WTC11 (cell line): ENCODE measurements at regions not wholly inside any gene's neighbourhood (a gene's known extent, or its start where the extent isn't known, plus 50 kb on each side); places are given as distances from the start of the nearest gene placed in this dataset.
A peak's percentile ranks its signal among the peaks of the same experiment; 100 is the strongest.

ENCODE experiments used
- ATAC-seq: fragments of 200-7000 bp; cut with Tn5 transposase; 2 replicates; pipeline ENCODE4 v1.10.0; 2021; ENCODE audit warnings: mild to moderate bottlenecking, moderate library complexity
- CTCF ChIA-PET: fragments of 300-600 bp; sonication (Branson Sonifier 250); formaldehyde crosslinking; loops from one replicate; lab custom pipeline; 2021; ENCODE audit warnings: antibody characterized with exemption; lab: Charles Lee
- POLR2A ChIA-PET: fragments of 350-600 bp; sonication (Branson Sonifier 250); formaldehyde crosslinking; loops from one replicate; lab custom pipeline; 2021; ENCODE audit warnings: antibody characterized with exemption; lab: Charles Lee
- DNase-seq: peaks from one replicate; pipeline ENCODE4 v3.0.0; 2021; ENCODE audit warnings: low spot score
- H3K27ac Mint-ChIP-seq: 2 replicates; pipeline ENCODE4 v1.8.0; 2021; ENCODE audit warnings: mixed read lengths
- H3K27me3 Mint-ChIP-seq: 2 replicates; pipeline ENCODE4 v1.8.0; 2021; ENCODE audit warnings: low read depth, mild to moderate bottlenecking, moderate library complexity, mixed read lengths
- H3K36me3 Mint-ChIP-seq: 2 replicates; pipeline ENCODE4 v1.8.0; 2021; ENCODE audit warnings: mixed read lengths
- H3K4me1 Mint-ChIP-seq: 2 replicates; pipeline ENCODE4 v1.8.0; 2022; ENCODE audit warnings: mixed read lengths
- H3K4me3 Mint-ChIP-seq: 2 replicates; pipeline ENCODE4 v1.8.0; 2021; ENCODE audit warnings: mild to moderate bottlenecking, moderate library complexity, mixed read lengths
- H3K9me3 Mint-ChIP-seq: 2 replicates; pipeline ENCODE4 v1.8.0; 2021; ENCODE audit warnings: mixed read lengths
- ARID4B ChIP-seq: sonication (generic); formaldehyde crosslinking; IDR thresholded peaks from 2 replicates; pipeline ENCODE4 v1.8.0; 2023; ENCODE audit warnings: missing genetic modification reagents, mild to moderate bottlenecking, borderline replicate concordance
- ATF2 ChIP-seq: sonication (generic); formaldehyde crosslinking; IDR thresholded peaks from 2 replicates; pipeline ENCODE4 v1.8.1; 2022; ENCODE audit warnings: low read depth, missing genetic modification reagents, borderline replicate concordance
- FOXP1 ChIP-seq: sonication (generic); formaldehyde crosslinking; IDR thresholded peaks from 2 replicates; pipeline ENCODE4 v1.8.0; 2022; ENCODE audit warnings: missing genetic modification reagents, mild to moderate bottlenecking, moderate library complexity, borderline replicate concordance
- GTF2I ChIP-seq: fragments of 250-450 bp; sonication (Bioruptor Pico); conservative IDR thresholded peaks from 2 replicates; pipeline ENCODE4 v1.4.0; 2021; ENCODE audit warnings: mild to moderate bottlenecking
- MAX ChIP-seq: sonication (generic); formaldehyde crosslinking; IDR thresholded peaks from 2 replicates; pipeline ENCODE4 v1.8.0; 2022; ENCODE audit warnings: mild to moderate bottlenecking, missing genetic modification reagents
- NFE2L1 ChIP-seq: sonication (generic); formaldehyde crosslinking; IDR thresholded peaks from 2 replicates; pipeline ENCODE4 v1.8.1; 2023; ENCODE audit warnings: missing genetic modification reagents
- OVOL2 ChIP-seq: fragments of 250-450 bp; sonication (Bioruptor Pico); IDR thresholded peaks from 2 replicates; pipeline ENCODE4 v1.9.0; 2021; ENCODE audit warnings: mild to moderate bottlenecking, borderline replicate concordance
- PRDM15 ChIP-seq: sonication (generic); formaldehyde crosslinking; IDR thresholded peaks from 2 replicates; pipeline ENCODE4 v1.8.0; 2022; ENCODE audit warnings: missing genetic modification reagents
- RELA ChIP-seq: sonication (generic); formaldehyde crosslinking; IDR thresholded peaks from 2 replicates; pipeline ENCODE4 v1.8.1; 2022; ENCODE audit warnings: missing genetic modification reagents, mild to moderate bottlenecking, borderline replicate concordance
- STAT6 ChIP-seq: sonication (generic); formaldehyde crosslinking; conservative IDR thresholded peaks from 2 replicates; pipeline ENCODE4 v1.8.1; 2023; ENCODE audit warnings: mild to moderate bottlenecking, low read depth, missing genetic modification reagents, moderate library complexity
- ZNF425 ChIP-seq: fragments of 250-450 bp; sonication (Bioruptor Pico); conservative IDR thresholded peaks from 2 replicates; pipeline ENCODE4 v1.9.0; 2021; ENCODE audit warnings: mild to moderate bottlenecking

GRCh38 chr17:33977729-33978514 is 277.2 kb upstream of the CCL2 start:
- H3K9me3 Mint-ChIP-seq = peaks cover 13% of the 10 kb centered on the region
- H3K27me3 Mint-ChIP-seq = no peaks in the 10 kb centered on the region
- H3K27ac Mint-ChIP-seq = no peak overlapping the region
- H3K4me3 Mint-ChIP-seq = no peak overlapping the region
- CTCF ChIA-PET = interaction anchor here (1.1 kb wide), 1 partner anchor 193 kb away, joined by 3 read pairs; no protein-coding TSS in a partner anchor
- no peaks in the 10 kb centered on the region for H3K36me3 Mint-ChIP-seq
- POLR2A ChIA-PET = no interaction called here
- TF ChIP-seq RELA (CRISPR knock-in tag) (no peak), NFE2L1 (no peak), PRDM15 (CRISPR knock-in tag) (peak; percentile 88)
- H3K4me1 Mint-ChIP-seq = peaks cover 5% of the 10 kb centered on the region
- no peak for DNase-seq
- no peak for ATAC-seq

- H3K27me3 Mint-ChIP-seq = no peaks in the 10 kb centered on the region
- no peak overlapping the region for H3K4me3 Mint-ChIP-seq
- peaks cover 3% of the 10 kb centered on the region; the same call in 1 of the 2 replicates for H3K4me1 Mint-ChIP-seq
- ATAC-seq (no peak), DNase-seq (no peak)
- H3K9me3 Mint-ChIP-seq = peaks cover 13% of the 10 kb centered on the region
- ChIA-PET CTCF (interaction anchor here (1.1 kb wide), 1 partner anchor 192 kb away, joined by 3 read pairs; no protein-coding TSS in a partner anchor), POLR2A (no interaction called here)
- no peaks in the 10 kb centered on the region for H3K36me3 Mint-ChIP-seq
- TF ChIP-seq GTF2I (no peak), MAX (no peak), ZNF425 (CRISPR knock-in tag) (no peak), OVOL2 (CRISPR knock-in tag) (no peak), STAT6 (CRISPR knock-in tag) (no peak), FOXP1 (CRISPR knock-in tag) (no peak), ATF2 (no peak), ARID4B (CRISPR knock-in tag) (no peak)
- H3K27ac Mint-ChIP-seq = no peak overlapping the region
Observed at GRCh38 chr17:33978889-33979288, 276.2 kb upstream of the CCL2 start.
